ENCODE measurements at regions not wholly inside any gene's neighbourhood (a gene's known extent, or its start where the extent isn't known, plus 50 kb on each side); places are given as distances from the start of the nearest gene placed in this dataset.

GRCh38 chr9:89854715-89855475 lies 250.1 kb downstream of the GADD45G start:
- TF ChIP-seq CTCF (IDR thresholded peaks at IDR 0.05) (no peak), EP300 (IDR thresholded peaks at IDR 0.05) (no peak)

Data from upper lobe of left lung (tissue), 4 donors.